D721Med (cell line): ENCODE measurements at regions not wholly inside any gene's neighbourhood (a gene's known extent, or its start where the extent isn't known, plus 50 kb on each side); places are given as distances from the start of the nearest gene placed in this dataset.
"Not testable (repeated sequence)": the region's sequence is repeated elsewhere in the genome, so short reads cannot be mapped to it uniquely, and the experiment has no call there.

Experiments used
- DNase-seq: peaks from one replicate; pipeline ENCODE4 v3.0.0; 2011; ENCODE audit warnings: low spot score; ENCODE audit not compliant: insufficient read length
- FAIRE-seq: peaks from 2 replicates; lab custom pipeline; 2011; peaks lifted over from hg19 to GRCh38; lab: Jason Lieb, UNC
- CTCF ChIP-seq: IDR thresholded peaks from 2 replicates; pipeline ENCODE4 v1.5.1; 2012; ENCODE audit warnings: mild to moderate bottlenecking, control low read depth; ENCODE audit not compliant: insufficient read depth; ENCODE audit errors: missing control alignments

GRCh38 chr9:24817756-24818155 is 272.1 kb upstream of the IZUMO3 start:
- FAIRE-seq (no peak), DNase-seq (no peak)

GRCh38 chr9:24816006-24816405 is 270.3 kb upstream of the IZUMO3 start:
- TF ChIP-seq CTCF, result no peak
- no peak for DNase-seq
- peak; percentile 55 for FAIRE-seq

More at GRCh38 chr9:24817756-24818155, 272.1 kb upstream of the IZUMO3 start:
- no peak for TF ChIP-seq CTCF

GRCh38 chr9:24801344-24801743 is 255.6 kb upstream of the IZUMO3 start:
- FAIRE-seq, result no peak
- TF ChIP-seq CTCF, result no peak
- no peak for DNase-seq

GRCh38 chr9:24793787-24794186 is 248.1 kb upstream of the IZUMO3 start:
- no peak for DNase-seq

GRCh38 chr9:24776226-24776625 is 230.5 kb upstream of the IZUMO3 start:
- no peak for FAIRE-seq
- no peak for DNase-seq
- TF ChIP-seq CTCF, result no peak

More at GRCh38 chr9:24793787-24794186, 248.1 kb upstream of the IZUMO3 start:
- FAIRE-seq, result no peak
- TF ChIP-seq CTCF, result no peak

- FAIRE-seq, DNase-seq: not testable (repeated sequence)
Observed at GRCh38 chr9:24774199-24774598, 228.5 kb upstream of the IZUMO3 start.

- FAIRE-seq (no peak), DNase-seq (no peak)
- TF ChIP-seq CTCF, result no peak
Observed at GRCh38 chr9:24766081-24766480, 220.4 kb upstream of the IZUMO3 start.

GRCh38 chr9:24765025-24765756 is 219.5 kb upstream of the IZUMO3 start:
- no peak for DNase-seq
- no peak for TF ChIP-seq CTCF
- no peak for FAIRE-seq
